GM23338 (cell line): ENCODE measurements at regions not wholly inside any gene's neighbourhood (a gene's known extent, or its start where the extent isn't known, plus 50 kb on each side); places are given as distances from the start of the nearest gene placed in this dataset.
"Not testable (repeated sequence)": the region's sequence is repeated elsewhere in the genome, so short reads cannot be mapped to it uniquely, and the experiment has no call there.

ENCODE experiments used
- ATAC-seq: fragments of 200-7000 bp; cut with Tn5 transposase; 3 replicates; pipeline ENCODE4 v1.9.1; 2020
- DNase-seq: peaks from one replicate; pipeline ENCODE4 v3.0.0-alpha.2; 2015; ENCODE audit warnings: low spot score
- H2AFZ ChIP-seq: fragments of 200-600 bp; sonication (generic); 2 replicates; pipeline ENCODE4 v1.8.0; 2016; ENCODE audit warnings: antibody characterized with exemption, mild to moderate bottlenecking, moderate library complexity
- H3F3A ChIP-seq: fragments of 200-600 bp; sonication (generic); replicated peaks from 2 replicates; pipeline ENCODE4 v1.8.0; 2017; ENCODE audit warnings: antibody characterized with exemption, mixed run types, low read depth
- H3K27ac ChIP-seq: fragments of 200-600 bp; sonication (generic); 2 replicates; pipeline ENCODE4 v1.6.1; 2016; ENCODE audit warnings: low read depth
- H3K27me3 ChIP-seq: fragments of 200-600 bp; sonication (generic); 2 replicates; pipeline ENCODE4 v1.8.0; 2016; ENCODE audit warnings: mild to moderate bottlenecking, mixed run types, moderate library complexity; ENCODE audit not compliant: insufficient read depth
- H3K36me3 ChIP-seq: fragments of 200-600 bp; sonication (generic); 2 replicates; pipeline ENCODE4 v1.8.0; 2016; ENCODE audit warnings: mild to moderate bottlenecking; ENCODE audit not compliant: insufficient read depth
- H3K4me1 ChIP-seq: fragments of 200-600 bp; sonication (generic); 2 replicates; pipeline ENCODE4 v1.8.0; 2016; ENCODE audit warnings: mild to moderate bottlenecking, moderate library complexity; ENCODE audit not compliant: insufficient read depth
- H3K4me2 ChIP-seq: fragments of 200-600 bp; sonication (generic); 2 replicates; pipeline ENCODE4 v1.7.1; 2017; ENCODE audit warnings: mixed run types
- H3K4me3 ChIP-seq: fragments of 200-600 bp; sonication (generic); 2 replicates; pipeline ENCODE4 v1.6.1; 2016; ENCODE audit warnings: mixed run types
- H3K79me2 ChIP-seq: fragments of 200-600 bp; sonication (generic); replicated peaks from 2 replicates; pipeline ENCODE4 v1.8.0; 2017; ENCODE audit warnings: mild to moderate bottlenecking; ENCODE audit not compliant: insufficient read depth
- H3K9me2 ChIP-seq: fragments of 200-600 bp; sonication (generic); 2 replicates; pipeline ENCODE4 v1.8.0; 2017; ENCODE audit not compliant: insufficient read depth
- H4K20me1 ChIP-seq: fragments of 200-600 bp; sonication (generic); replicated peaks from 2 replicates; pipeline ENCODE4 v1.8.0; 2017; ENCODE audit warnings: mild to moderate bottlenecking; ENCODE audit not compliant: insufficient read depth
- H3K27ac Mint-ChIP-seq: 2 replicates; pipeline ENCODE4 v1.8.0; 2020; ENCODE audit warnings: inconsistent platforms, mild to moderate bottlenecking, moderate library complexity, mixed read lengths
- H3K27me3 Mint-ChIP-seq: 3 replicates; pipeline ENCODE4 v1.8.0; 2022; ENCODE audit warnings: low read depth, mild to moderate bottlenecking, moderate library complexity, mixed read lengths, inconsistent platforms; ENCODE audit not compliant: insufficient read depth, poor library complexity
- H3K36me3 Mint-ChIP-seq: 3 replicates; pipeline ENCODE4 v1.8.0; 2021; ENCODE audit warnings: low read depth, mild to moderate bottlenecking, inconsistent platforms, moderate library complexity, mixed read lengths
- H3K4me1 Mint-ChIP-seq: 3 replicates; pipeline ENCODE4 v1.8.0; 2020; ENCODE audit warnings: mild to moderate bottlenecking, inconsistent platforms, mixed read lengths
- H3K4me3 Mint-ChIP-seq: 3 replicates; pipeline ENCODE4 v1.8.0; 2021; ENCODE audit warnings: moderate library complexity, mild to moderate bottlenecking, inconsistent platforms, mixed read lengths
- H3K9me3 Mint-ChIP-seq: 3 replicates; pipeline ENCODE4 v1.8.0; 2020; ENCODE audit warnings: moderate library complexity, mild to moderate bottlenecking, inconsistent platforms, mixed read lengths
- JUNB ChIP-seq: IDR thresholded peaks from one replicate; pipeline ENCODE4 v1.6.1; 2016; ENCODE audit warnings: antibody characterized with exemption; ENCODE audit not compliant: unreplicated experiment
- NANOG ChIP-seq: IDR thresholded peaks from 2 replicates; pipeline ENCODE4 v1.6.1; 2016; ENCODE audit warnings: antibody characterized with exemption, borderline replicate concordance
- STAT1 ChIP-seq: IDR thresholded peaks from one replicate; pipeline ENCODE4 v1.6.1; 2016; ENCODE audit warnings: antibody characterized with exemption; ENCODE audit not compliant: unreplicated experiment
- ZNF114 ChIP-seq: fragments of 250-450 bp; sonication (Bioruptor Pico); IDR thresholded peaks from 2 replicates; pipeline ENCODE4 v1.5.0; 2020; ENCODE audit warnings: mild to moderate bottlenecking, moderate library complexity
- TF ChIP-seq, protein P1 (sequence below): fragments of 250-450 bp; sonication (Bioruptor Pico); IDR thresholded peaks from 2 replicates; pipeline ENCODE4 v1.5.0; 2020; ENCODE audit warnings: mild to moderate bottlenecking, moderate library complexity

DNA sequence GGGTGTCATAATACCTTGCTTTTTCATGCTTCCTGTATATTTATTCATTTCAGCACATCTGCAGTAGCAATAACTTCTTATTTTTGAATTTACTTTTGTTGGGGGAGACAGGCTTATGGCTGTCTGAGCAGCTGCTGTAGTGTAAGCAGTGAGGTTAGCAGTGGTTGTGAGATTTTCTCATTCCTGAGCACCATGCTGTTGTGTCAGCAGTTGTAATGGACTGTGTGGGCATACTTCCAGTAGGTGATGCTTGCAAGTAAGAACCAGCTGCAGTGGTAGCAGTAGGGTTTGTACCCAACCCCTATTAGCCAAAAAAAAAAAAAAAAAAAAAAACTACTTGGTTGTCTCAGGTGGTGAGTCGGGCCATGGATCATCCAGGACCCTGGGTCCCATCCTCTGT is 311.6 kb downstream of the NUF2 start (continued):
- TF ChIP-seq, protein P1, sequence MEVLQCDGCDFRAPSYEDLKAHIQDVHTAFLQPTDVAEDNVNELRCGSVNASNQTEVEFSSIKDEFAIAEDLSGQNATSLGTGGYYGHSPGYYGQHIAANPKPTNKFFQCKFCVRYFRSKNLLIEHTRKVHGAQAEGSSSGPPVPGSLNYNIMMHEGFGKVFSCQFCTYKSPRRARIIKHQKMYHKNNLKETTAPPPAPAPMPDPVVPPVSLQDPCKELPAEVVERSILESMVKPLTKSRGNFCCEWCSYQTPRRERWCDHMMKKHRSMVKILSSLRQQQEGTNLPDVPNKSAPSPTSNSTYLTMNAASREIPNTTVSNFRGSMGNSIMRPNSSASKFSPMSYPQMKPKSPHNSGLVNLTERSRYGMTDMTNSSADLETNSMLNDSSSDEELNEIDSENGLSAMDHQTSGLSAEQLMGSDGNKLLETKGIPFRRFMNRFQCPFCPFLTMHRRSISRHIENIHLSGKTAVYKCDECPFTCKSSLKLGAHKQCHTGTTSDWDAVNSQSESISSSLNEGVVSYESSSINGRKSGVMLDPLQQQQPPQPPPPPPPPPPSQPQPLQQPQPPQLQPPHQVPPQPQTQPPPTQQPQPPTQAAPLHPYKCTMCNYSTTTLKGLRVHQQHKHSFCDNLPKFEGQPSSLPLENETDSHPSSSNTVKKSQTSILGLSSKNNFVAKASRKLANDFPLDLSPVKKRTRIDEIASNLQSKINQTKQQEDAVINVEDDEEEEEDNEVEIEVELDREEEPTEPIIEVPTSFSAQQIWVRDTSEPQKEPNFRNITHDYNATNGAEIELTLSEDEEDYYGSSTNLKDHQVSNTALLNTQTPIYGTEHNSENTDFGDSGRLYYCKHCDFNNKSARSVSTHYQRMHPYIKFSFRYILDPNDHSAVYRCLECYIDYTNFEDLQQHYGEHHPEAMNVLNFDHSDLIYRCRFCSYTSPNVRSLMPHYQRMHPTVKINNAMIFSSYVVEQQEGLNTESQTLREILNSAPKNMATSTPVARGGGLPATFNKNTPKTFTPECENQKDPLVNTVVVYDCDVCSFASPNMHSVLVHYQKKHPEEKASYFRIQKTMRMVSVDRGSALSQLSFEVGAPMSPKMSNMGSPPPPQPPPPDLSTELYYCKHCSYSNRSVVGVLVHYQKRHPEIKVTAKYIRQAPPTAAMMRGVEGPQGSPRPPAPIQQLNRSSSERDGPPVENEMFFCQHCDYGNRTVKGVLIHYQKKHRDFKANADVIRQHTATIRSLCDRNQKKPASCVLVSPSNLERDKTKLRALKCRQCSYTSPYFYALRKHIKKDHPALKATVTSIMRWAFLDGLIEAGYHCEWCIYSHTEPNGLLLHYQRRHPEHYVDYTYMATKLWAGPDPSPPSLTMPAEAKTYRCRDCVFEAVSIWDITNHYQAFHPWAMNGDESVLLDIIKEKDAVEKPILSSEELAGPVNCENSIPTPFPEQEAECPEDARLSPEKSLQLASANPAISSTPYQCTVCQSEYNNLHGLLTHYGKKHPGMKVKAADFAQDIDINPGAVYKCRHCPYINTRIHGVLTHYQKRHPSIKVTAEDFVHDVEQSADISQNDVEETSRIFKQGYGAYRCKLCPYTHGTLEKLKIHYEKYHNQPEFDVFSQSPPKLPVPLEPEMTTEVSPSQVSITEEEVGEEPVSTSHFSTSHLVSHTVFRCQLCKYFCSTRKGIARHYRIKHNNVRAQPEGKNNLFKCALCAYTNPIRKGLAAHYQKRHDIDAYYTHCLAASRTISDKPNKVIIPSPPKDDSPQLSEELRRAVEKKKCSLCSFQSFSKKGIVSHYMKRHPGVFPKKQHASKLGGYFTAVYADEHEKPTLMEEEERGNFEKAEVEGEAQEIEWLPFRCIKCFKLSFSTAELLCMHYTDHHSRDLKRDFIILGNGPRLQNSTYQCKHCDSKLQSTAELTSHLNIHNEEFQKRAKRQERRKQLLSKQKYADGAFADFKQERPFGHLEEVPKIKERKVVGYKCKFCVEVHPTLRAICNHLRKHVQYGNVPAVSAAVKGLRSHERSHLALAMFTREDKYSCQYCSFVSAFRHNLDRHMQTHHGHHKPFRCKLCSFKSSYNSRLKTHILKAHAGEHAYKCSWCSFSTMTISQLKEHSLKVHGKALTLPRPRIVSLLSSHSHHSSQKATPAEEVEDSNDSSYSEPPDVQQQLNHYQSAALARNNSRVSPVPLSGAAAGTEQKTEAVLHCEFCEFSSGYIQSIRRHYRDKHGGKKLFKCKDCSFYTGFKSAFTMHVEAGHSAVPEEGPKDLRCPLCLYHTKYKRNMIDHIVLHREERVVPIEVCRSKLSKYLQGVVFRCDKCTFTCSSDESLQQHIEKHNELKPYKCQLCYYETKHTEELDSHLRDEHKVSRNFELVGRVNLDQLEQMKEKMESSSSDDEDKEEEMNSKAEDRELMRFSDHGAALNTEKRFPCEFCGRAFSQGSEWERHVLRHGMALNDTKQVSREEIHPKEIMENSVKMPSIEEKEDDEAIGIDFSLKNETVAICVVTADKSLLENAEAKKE (CRISPR knock-in tag) = no peak
- TF ChIP-seq ZNF114 = no peak
- no peak for TF ChIP-seq STAT1

DNA sequence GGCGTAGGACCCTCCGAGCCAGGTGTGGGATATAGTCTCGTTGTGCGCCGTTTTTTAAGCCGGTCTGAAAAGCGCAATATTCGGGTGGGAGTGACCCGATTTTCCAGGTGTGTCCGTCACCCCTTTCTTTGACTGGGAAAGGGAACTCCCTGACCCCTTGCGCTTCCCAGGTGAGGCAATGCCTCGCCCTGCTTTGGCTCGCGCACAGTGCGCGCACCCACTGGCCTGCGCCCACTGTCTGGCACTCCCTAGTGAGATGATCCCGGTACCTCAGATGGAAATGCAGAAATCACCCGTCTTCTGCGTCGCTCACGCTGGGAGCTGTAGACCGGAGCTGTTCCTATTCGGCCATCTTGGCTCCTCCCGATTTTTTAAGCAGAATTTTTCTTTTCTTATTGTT is 323.9 kb downstream of the NUF2 start:
- DNase-seq = not testable (repeated sequence)

DNA sequence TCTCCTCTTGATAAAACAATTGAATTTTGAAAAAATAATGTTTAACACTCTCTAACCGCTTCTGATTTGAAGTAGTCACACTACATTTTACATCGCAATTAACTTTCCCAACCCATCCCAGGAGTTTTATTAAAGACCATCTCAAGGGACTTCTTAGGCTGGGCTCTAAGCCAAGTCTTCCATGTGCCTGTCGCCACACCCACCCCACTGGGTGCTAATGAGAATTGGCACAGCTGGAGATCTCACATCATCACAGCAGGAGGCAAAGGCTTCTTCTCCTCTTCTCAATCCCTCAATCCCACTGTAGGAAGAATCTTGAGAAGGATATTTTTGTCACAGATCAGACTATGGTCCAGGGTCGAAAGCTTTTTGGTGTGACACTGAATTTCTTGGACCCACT is 328.9 kb downstream of the NUF2 start:
- H3K36me3 ChIP-seq = no peaks in the 10 kb centered on the region
- H3K27me3 ChIP-seq = no peaks in the 10 kb centered on the region
- H3K4me2 ChIP-seq = no peak overlapping the region
- Mint-ChIP-seq H3K27me3 (no peaks in the 10 kb centered on the region), H3K4me3 (no peak overlapping the region), H3K27ac (no peak overlapping the region), H3K36me3 (peaks cover 13% of the 10 kb centered on the region), H3K9me3 (peaks cover 15% of the 10 kb centered on the region; the same call in 2 of the 3 replicates), H3K4me1 (peaks cover 5% of the 10 kb centered on the region; the same call in 2 of the 3 replicates)
- H4K20me1 ChIP-seq = no peaks in the 10 kb centered on the region
- H3K79me2 ChIP-seq = no peaks in the 10 kb centered on the region
- no peaks in the 10 kb centered on the region for H3F3A ChIP-seq
- H3K4me1 ChIP-seq = peaks cover 18% of the 10 kb centered on the region; the same call in 1 of the 2 replicates
- H3K27ac ChIP-seq = no peak overlapping the region
- DNase-seq (no peak), ATAC-seq (no peak)
- H3K4me3 ChIP-seq = no peak overlapping the region
- peaks cover 15% of the 10 kb centered on the region for H3K9me2 ChIP-seq
- H2AFZ ChIP-seq = no peak overlapping the region
- no peak for TF ChIP-seq JUNB
- TF ChIP-seq, protein P1 (CRISPR knock-in tag) = no peak
- TF ChIP-seq NANOG = no peak
- TF ChIP-seq STAT1 = no peak

More for the DNA sequence above, 323.9 kb downstream of the NUF2 start:
- H3K4me3 Mint-ChIP-seq, H3K4me1 ChIP-seq, H3K27ac Mint-ChIP-seq, H3K27me3 Mint-ChIP-seq, H3K36me3 ChIP-seq, H3K4me1 Mint-ChIP-seq, H3F3A ChIP-seq, ATAC-seq, H4K20me1 ChIP-seq, H3K27me3 ChIP-seq, H3K79me2 ChIP-seq, H3K27ac ChIP-seq: not testable (repeated sequence)
- peaks cover 19% of the 10 kb centered on the region for H3K9me3 Mint-ChIP-seq
- H2AFZ ChIP-seq = peak overlapping the region; percentile 52; the same call in 1 of the 2 replicates
- peak overlapping the region; percentile 17; the same call in 1 of the 2 replicates for H3K4me3 ChIP-seq
- 0 out of 2 replicates have a peak overlapping the region, but pooled peaks have one; percentile 12 for H3K4me2 ChIP-seq
- peaks cover 18% of the 10 kb centered on the region for H3K36me3 Mint-ChIP-seq
- peaks cover 12% of the 10 kb centered on the region; the same call in 1 of the 2 replicates for H3K9me2 ChIP-seq
